GM12892 (cell line): ENCODE measurements at regions not wholly inside any gene's neighbourhood (a gene's known extent, or its start where the extent isn't known, plus 50 kb on each side); places are given as distances from the start of the nearest gene placed in this dataset.

Source experiments
- POLR2A ChIP-seq: IDR thresholded peaks from 2 replicates; pipeline ENCODE4 v1.6.1; 2011; ENCODE audit warnings: low read depth, low read length, control low read depth
- POLR2AphosphoS5 ChIP-seq: IDR thresholded peaks from 2 replicates; pipeline ENCODE4 v1.6.1; 2011; ENCODE audit warnings: low read depth, low read length, control low read depth
- TAF1 ChIP-seq: IDR thresholded peaks from 2 replicates; pipeline ENCODE4 v1.6.1; 2011; ENCODE audit warnings: low read depth, mild to moderate bottlenecking, control low read depth, low read length, borderline replicate concordance

DNA sequence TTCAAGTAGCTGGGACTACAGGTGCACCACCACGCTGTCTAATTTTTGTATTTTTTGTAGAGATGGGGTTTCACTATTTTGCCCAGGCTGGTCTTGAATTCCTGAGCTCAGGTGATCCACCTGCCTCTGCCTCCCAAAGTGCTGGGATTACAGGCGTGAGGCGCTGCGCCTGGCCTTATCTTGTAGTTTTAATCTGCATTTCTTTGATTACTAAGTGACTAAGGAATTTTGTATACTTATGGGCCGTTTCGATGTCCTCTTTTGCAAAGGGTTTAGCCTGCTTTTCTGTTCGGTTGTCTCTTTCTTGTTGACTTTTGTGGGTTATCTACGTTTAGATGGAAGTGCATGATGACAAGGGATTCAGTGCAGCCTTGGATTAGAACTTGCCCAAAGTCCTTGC, 500.6 kb downstream of the QKI start:
- TF ChIP-seq POLR2A (no peak), TAF1 (no peak), POLR2AphosphoS5 (no peak)
